Sigmoid colon (tissue), 6 donors: ENCODE measurements at regions not wholly inside any gene's neighbourhood (a gene's known extent, or its start where the extent isn't known, plus 50 kb on each side); places are given as distances from the start of the nearest gene placed in this dataset.
A peak's percentile ranks its signal among the peaks of the same experiment; 100 is the strongest.

Source experiments
- DNase-seq: peaks from one replicate; pipeline ENCODE4 v3.0.0-alpha.2; 2019
- H3K27ac ChIP-seq, 4 donors: fragments of 200-600 bp; sonication (generic); one replicate each; pipeline ENCODE4 v1.5.1; 2016 to 2019; ENCODE audit warnings: mild to moderate bottlenecking in 1 of 4
- H3K27me3 ChIP-seq, 3 donors: fragments of 200-600 bp; sonication (generic); one replicate each; pipeline ENCODE4 v1.5.1; 2019; ENCODE audit warnings: mild to moderate bottlenecking in 1 of 3
- H3K36me3 ChIP-seq, 4 donors: fragments of 200-600 bp; sonication (generic); one replicate each; pipeline ENCODE4 v1.5.1; 2016 to 2019
- H3K4me1 ChIP-seq, 4 donors: fragments of 200-600 bp; sonication (generic); one replicate each; pipeline ENCODE4 v1.5.1; 2017 to 2019
- H3K4me3 ChIP-seq, 4 donors: fragments of 200-600 bp; sonication (generic); one replicate each; pipeline ENCODE4 v1.5.1; 2017 to 2019; ENCODE audit warnings: mild to moderate bottlenecking in 2 of 4, moderate library complexity in 1 of 4
- H3K9me3 ChIP-seq, 4 donors: fragments of 200-600 bp in 3 of 4; sonication (generic) in 3 of 4; one replicate each; pipeline versions ENCODE4 v1.5.1 to v1.6.1; 2013 to 2019
- CTCF ChIP-seq, 4 experiments: fragments of 450-650 bp in 3 of 4; fragments of 200-600 bp in 1 of 4; IDR thresholded peaks; one replicate each; pipeline ENCODE4 v1.5.1; 2016 to 2019; ENCODE audit warnings: antibody characterized with exemption in 4 of 4, mild to moderate bottlenecking in 3 of 4, moderate library complexity in 2 of 4
- EP300 ChIP-seq, 4 donors: sonication (generic); formaldehyde crosslinking; IDR thresholded peaks; one replicate each; pipeline ENCODE4 v1.6.1; 2017; ENCODE audit warnings: antibody characterized with exemption in 4 of 4
- POLR2A ChIP-seq, 2 donors: fragments of 450-650 bp; IDR thresholded peaks; one replicate each; pipeline ENCODE4 v1.6.1; 2016; ENCODE audit warnings: antibody characterized with exemption in 2 of 2, mild to moderate bottlenecking in 2 of 2, moderate library complexity in 2 of 2
- POLR2AphosphoS5 ChIP-seq, 4 donors: sonication (generic); formaldehyde crosslinking; IDR thresholded peaks; one replicate each; pipeline ENCODE4 v1.6.1; 2017; ENCODE audit warnings: antibody characterized with exemption in 4 of 4
- WGBS, 2 donors: extraction: QIAGEN DNeasy Blood & Tissue Kit; methylation state at CpG; one replicate each; pipeline ENCODE4 v1.1.7; 2013; 5-methylcytosine and 5-hydroxymethylcytosine counted together
- intact Hi-C: fragments of 100-400 bp; cut with DNase I; formaldehyde crosslinking; loops from one replicate; pipeline ENCODE4 v1.15.1; 2023
- donor health status: healthy with polysubstance abuse.
- donor health status: healthy.

GRCh38 chr16:86761111-86762031, 183.0 kb downstream of the FOXL1 start:
- H3K27me3 ChIP-seq, result peaks cover 5 to 96% (median 33%) of the 10 kb centered on the region in 3 donors
- H3K27ac ChIP-seq, result no peak overlapping the region
- peaks cover 0 to 3% (median 0%) of the 10 kb centered on the region in 4 donors for H3K9me3 ChIP-seq
- H3K4me1 ChIP-seq, result peaks cover 0 to 4% (median 0%) of the 10 kb centered on the region in 4 donors
- H3K4me3 ChIP-seq, result no peak overlapping the region
- no peak for DNase-seq
- WGBS, 2 donors, result 33 to 39% methylated on average over 29 of the region's 29 CpGs
- intact Hi-C loops, result no loop called here
- H3K36me3 ChIP-seq, result no peaks in the 10 kb centered on the region
- TF ChIP-seq EP300 (IDR thresholded peaks at IDR 0.05) (no peak), POLR2AphosphoS5 (IDR thresholded peaks at IDR 0.05) (no peak), CTCF (IDR thresholded peaks at IDR 0.05) (peak; percentile 12 to 72 (median 46))

- Histone ChIP-seq H3K36me3 (no peaks in the 10 kb centered on the region), H3K4me3 (no peak overlapping the region), H3K4me1 (peaks cover 0 to 4% (median 0%) of the 10 kb centered on the region in 4 donors), H3K9me3 (peaks cover 0 to 3% (median 0%) of the 10 kb centered on the region in 4 donors), H3K27me3 (peaks cover 5 to 90% (median 33%) of the 10 kb centered on the region in 3 donors), H3K27ac (no peak overlapping the region)
- DNase-seq, result peak; percentile 6
- intact Hi-C loops, result no loop called here
- 50 to 57% methylated on average over 9 of the region's 9 CpGs for WGBS, 2 donors
- TF ChIP-seq CTCF (IDR thresholded peaks at IDR 0.05) (no peak), POLR2AphosphoS5 (IDR thresholded peaks at IDR 0.05) (no peak), POLR2A (IDR thresholded peaks at IDR 0.05) (no peak), EP300 (IDR thresholded peaks at IDR 0.05) (no peak)
Measured at GRCh38 chr16:86762095-86762494, 183.7 kb downstream of the FOXL1 start.

GRCh38 chr16:86763819-86764218, 185.5 kb downstream of the FOXL1 start:
- WGBS, 2 donors, result 87 to 89% methylated on average over 12 of the region's 12 CpGs
- H3K36me3 ChIP-seq, result no peaks in the 10 kb centered on the region
- no peak overlapping the region for H3K4me3 ChIP-seq
- peaks cover 0 to 4% (median 0%) of the 10 kb centered on the region in 4 donors for H3K4me1 ChIP-seq
- DNase-seq, result no peak
- intact Hi-C loops, result no loop called here
- peaks cover 5 to 86% (median 33%) of the 10 kb centered on the region in 3 donors for H3K27me3 ChIP-seq
- TF ChIP-seq POLR2A (IDR thresholded peaks at IDR 0.05) (no peak), CTCF (IDR thresholded peaks at IDR 0.05) (no peak), EP300 (IDR thresholded peaks at IDR 0.05) (no peak), POLR2AphosphoS5 (IDR thresholded peaks at IDR 0.05) (no peak)
- H3K9me3 ChIP-seq, result peaks cover 0 to 3% (median 0%) of the 10 kb centered on the region in 4 donors
- no peak overlapping the region for H3K27ac ChIP-seq

DNA sequence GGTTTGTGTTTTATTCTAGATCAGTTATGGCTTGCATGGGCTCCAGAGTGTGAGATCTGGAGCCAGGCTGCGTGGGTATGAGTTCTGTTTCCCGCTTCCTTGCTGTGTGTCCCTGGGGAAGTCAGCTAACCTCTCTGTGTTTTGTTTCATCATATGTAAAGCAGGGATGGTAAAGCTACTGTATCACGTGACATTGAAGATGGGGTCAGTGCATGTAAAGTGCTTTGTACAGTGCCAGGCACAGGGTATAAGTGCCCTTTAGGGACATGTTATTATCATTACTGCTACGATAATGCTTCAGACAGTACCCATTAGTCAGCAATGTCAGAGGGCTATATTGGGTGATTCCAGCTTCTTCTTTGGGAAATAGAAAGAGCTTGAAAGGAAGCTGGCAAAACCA, 186.2 kb downstream of the FOXL1 start:
- intact Hi-C loops, result no loop called here
- Histone ChIP-seq H3K36me3 (no peaks in the 10 kb centered on the region), H3K4me1 (peaks cover 0 to 4% (median 0%) of the 10 kb centered on the region in 4 donors), H3K27ac (no peak overlapping the region), H3K27me3 (peaks cover 5 to 86% (median 33%) of the 10 kb centered on the region in 3 donors), H3K4me3 (no peak overlapping the region), H3K9me3 (peaks cover 0 to 3% (median 0%) of the 10 kb centered on the region in 4 donors)
- 77 to 86% methylated on average over 4 of the region's 4 CpGs for WGBS, 2 donors
- DNase-seq, result no peak
- TF ChIP-seq CTCF (IDR thresholded peaks at IDR 0.05) (no peak), POLR2A (IDR thresholded peaks at IDR 0.05) (no peak), EP300 (IDR thresholded peaks at IDR 0.05) (no peak), POLR2AphosphoS5 (IDR thresholded peaks at IDR 0.05) (no peak)
